GM18502 (cell line): ENCODE measurements at regions not wholly inside any gene's neighbourhood (a gene's known extent, or its start where the extent isn't known, plus 50 kb on each side); places are given as distances from the start of the nearest gene placed in this dataset.

Source experiments
- ATAC-seq: cut with Tn5 transposase; IDR thresholded peaks from one replicate; pipeline ENCODE4 v1.9.1; 2021; ENCODE audit warnings: mild to moderate bottlenecking; ENCODE audit not compliant: unreplicated experiment, poor library complexity

DNA sequence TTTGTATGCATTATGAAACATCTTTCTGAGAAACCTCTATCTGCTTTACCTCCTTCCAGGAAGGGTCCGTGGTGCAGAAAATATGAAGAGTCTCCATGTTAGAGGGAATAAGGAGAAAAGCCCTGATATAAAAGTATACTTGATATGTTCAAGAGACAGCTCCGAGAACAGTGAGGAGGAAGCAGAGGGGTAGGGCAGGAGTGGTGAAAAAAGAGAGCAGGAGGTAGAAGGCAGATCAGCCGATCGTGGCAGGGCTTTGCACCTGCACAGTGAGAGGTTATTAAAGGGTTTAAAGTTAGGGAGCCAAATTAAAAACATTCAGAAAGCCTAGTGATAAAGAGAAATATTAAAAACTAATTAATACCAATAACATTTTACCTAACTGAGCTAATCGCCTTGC is 419.7 kb downstream of the FAT4 start:
- no peak for ATAC-seq

DNA sequence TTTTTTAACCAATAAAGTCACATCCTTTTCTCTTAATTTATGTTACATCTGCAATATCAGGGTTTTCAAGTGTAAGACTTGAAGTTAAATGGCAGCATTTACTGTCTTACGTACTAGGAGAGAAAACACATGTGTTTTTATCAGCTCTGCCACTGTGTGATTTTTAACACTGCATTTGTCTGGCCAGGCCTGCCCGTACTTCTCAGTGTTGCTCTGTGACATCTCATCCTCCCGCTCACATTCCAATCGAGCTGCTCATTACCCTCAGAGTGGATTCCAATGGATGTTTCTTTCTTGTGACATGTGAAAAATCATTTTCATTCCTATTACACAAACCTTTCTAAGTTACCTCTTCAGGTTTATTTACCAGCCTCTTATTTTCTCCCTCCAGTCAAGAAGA is 420.3 kb downstream of the FAT4 start:
- no peak for ATAC-seq

DNA sequence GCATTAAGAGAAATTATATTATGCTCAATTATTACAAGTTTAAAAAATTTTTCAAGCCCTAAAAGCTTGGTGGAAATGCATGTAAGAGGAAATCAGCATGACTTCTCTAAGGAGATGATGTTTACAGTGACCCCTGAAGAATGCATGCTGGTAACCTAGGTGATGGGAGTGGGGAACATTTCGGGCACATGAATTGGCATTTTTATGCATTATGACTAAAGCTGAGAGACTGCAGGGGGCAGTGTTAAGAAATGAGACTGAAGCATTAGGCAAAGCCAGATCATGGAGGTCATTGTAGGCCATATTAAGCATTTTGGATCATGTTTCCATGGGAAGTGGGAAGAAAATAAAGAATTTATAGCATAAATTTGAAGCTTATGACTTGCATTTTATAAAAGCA is 421.3 kb downstream of the FAT4 start:
- no peak for ATAC-seq

DNA sequence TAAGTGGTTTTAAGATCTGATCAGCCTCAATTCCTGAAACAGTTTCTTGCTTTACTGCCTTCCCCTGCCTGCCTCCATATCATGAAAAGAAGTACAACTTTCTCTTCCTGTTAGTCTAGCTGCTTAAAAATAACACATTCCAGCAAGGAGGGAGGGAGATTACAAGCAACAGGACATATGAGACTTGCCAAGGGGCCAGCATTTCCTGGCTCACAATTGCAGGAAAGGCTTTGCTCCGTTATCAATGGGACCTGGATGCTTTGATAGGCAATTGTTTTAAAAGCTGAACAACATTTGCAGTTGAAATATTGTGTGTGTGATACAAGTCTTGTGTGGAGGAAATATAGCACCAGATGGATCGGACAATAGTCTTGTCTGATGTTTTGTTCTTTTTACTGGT is 425.0 kb downstream of the FAT4 start:
- ATAC-seq, result no peak

DNA sequence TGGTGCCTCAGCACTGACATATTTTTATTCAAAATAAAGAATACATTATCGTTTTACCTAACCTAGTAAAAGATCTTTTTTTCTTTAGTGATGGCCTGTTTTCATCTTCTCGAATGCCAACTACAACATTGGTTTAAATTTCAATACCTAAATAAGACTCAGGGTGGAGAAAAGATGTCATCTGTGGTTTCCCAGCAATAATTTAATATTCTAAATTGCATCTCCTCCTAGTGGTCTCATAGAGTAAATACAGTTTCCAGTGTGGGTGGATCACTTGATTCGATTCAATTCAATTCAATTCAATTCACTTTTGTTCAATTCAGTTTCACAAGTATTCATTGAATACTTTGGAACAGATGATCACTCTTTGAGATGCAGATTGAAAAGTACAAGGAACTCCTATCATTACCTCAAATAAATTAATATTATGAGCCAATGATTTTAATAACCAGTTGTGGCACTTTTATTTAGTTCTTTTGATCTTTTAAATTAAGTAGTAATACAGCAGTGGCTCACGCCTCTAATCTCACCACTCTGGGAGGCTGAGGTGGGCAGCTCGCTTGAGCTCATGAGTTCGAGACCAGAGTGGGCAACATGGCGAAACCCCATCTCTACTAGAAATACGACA is 427.2 kb downstream of the FAT4 start:
- peak; percentile 59 for ATAC-seq

DNA sequence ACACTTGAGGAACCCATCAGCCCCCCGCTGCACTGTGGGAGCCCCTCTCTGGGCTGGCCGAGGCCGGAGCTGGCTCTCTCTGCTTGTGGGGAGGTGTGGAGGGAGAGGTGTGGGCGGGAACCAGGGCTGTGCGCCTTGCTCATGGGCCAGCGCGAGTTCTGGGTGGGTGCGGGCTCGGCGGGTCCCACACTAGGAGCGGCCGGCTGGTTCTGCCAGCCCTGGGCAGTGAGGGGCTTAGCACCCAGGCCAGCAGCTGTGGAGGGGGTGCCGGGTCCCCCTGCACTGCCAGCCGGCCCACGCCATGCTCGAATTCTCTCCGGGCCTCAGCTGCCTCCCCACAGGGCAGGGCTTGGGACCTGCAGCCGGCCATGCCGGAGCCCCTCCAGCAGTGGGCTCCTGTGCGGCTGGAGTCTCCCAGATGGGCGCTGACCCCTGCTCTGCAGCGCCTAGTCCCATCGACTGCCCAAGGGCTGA is 430.2 kb downstream of the FAT4 start:
- ATAC-seq, result no peak

DNA sequence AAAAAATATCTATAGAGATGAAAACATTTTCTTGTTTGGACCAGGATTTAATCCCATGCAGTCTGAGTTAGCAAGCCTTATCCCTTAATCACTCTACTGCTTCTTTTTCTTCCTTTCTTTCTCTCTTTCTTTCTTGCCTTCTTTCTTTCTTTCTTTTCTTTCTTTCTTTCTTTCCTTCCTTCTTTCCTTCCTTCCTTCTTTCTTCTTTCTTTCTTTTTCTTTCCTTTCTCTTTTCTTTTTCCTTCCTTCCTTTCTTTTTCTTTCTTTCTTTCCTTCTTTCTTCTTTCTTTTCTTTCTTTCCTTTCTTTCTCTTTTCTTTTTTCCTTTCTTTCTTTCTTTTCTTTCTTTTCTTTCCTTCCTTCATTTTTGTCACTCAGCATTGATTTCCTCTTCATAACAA is 434.6 kb downstream of the FAT4 start:
- no peak for ATAC-seq

DNA sequence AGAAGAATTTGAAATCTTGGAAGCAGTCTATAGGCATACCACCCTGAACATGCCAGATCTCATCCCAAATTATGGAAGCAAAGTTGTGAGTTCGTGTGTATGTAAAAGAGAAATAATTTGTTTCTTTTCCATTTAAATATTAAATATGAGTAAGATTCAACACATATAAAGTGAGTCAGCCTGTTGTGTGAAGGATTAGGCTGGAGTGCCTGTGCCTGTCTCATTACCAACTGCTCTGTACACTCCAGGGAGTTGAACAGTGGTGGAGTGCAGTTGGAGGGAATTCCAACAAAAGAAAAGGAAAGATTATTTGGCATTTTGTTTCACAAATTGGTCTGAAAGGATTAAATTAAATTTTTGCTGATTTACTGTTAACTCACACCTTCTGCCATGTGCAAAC is 435.6 kb downstream of the FAT4 start:
- no peak for ATAC-seq

DNA sequence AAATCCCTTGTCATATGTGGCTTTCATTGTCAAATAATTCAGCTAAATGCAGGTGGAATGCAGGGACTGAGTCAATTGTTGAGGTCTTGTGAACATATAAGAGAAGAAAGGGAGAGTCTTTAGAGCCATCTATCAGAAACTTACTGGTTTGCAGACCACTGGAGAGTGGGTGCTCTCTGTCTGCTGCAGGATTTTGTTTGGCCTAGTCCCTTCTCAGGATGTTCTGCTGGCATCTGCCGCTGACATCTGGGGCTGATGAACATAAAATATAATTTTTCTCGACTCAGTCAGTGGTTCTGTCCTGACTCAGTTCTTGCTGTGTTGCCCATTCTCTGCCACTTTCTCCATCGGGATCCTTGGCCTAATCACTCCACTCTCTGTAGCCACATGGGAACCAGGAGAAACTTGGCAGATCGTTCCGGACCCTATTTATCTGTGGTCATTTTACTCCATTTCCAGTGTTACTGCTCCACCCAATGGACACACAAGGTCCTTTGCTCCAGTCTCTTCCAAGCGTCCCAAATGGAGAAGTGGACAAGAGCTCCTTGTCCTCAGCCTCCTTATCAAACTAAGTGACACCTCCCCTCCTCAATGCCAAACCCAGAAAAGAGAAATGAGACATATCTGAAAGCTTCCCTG is 436.2 kb downstream of the FAT4 start:
- ATAC-seq, result no peak

DNA sequence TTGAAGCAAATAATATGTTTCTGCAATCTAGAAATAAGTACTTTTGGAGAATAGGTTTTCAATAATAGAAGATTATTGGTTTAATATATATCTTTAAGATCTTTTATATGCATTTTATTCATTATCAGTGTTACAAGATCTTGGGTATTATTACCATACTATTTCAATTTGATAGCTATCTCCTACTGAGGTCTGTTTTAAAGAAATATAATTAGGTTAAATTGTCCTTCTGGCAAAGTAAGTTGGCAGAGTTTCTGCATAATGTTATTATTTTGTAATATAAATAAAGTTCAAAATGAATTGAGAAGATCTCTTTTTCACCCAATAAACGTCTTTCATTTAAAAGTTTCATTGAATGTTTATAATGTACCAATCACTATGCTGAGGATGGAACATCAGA is 443.7 kb downstream of the FAT4 start:
- ATAC-seq, result no peak

DNA sequence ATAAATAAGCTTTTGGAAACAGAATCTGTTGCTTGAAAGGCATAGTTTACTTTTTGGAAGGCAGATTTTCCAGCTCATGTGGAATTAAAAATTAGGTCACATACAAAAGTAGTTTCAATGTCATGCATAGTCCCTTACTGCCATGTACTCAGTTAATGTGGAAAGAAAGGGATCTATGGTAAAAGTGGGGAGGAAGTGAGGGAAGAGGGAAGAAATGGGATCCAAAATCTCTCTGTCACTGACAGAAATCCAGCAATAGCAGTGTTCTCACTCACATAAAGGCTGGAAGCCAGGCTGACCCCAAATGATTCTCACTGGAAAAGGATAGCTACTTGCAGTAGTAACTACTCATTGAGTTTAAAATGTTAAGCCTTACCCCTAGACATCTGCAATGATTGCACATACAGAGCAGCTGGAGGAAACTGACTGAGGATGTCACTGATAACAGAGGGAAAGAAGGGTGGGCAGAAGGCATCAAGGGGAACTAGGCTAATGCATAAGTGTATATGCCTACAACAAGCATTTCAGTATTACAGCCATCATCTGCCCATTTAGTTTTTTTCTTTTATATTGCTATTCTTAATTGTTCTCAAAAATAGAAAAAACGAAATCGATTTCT is 445.6 kb downstream of the FAT4 start:
- no peak for ATAC-seq

DNA sequence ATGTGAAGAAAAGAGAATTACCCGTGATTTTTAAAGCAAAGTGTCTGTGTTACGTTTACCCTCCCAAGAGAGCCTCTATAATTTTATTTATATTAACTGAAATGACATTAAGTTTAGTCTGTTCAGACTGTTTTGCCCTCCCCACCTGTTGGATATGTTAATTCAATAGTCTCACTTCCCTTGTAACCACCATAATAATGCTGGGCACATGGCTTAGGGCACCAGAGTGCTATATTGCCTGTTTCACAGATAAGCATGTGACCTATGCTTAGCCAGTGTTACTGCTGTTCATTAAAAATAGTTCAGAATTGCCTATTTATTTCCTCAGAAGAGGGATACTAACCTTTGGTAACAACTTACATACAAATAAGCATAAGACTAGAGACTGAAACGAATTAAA is 446.2 kb downstream of the FAT4 start:
- ATAC-seq, result no peak

DNA sequence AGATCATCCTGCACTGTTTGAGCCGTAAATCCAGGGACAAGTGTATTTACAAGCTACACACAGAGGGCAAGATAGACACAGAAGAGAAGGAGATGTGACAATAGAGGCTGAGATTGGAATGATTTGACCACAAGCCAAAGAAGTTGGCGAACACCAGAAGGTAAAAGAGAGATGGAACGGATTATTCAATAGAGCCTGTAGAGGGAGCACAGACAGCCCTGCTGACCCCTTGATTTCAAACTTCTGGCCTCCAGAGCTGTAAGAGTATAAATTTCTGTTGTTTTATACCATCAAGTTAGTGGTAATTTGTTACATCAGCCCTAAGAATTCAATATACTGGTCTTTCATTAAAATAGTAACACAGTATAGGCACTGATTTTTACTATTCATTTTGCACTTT is 447.8 kb downstream of the FAT4 start:
- no peak for ATAC-seq

DNA sequence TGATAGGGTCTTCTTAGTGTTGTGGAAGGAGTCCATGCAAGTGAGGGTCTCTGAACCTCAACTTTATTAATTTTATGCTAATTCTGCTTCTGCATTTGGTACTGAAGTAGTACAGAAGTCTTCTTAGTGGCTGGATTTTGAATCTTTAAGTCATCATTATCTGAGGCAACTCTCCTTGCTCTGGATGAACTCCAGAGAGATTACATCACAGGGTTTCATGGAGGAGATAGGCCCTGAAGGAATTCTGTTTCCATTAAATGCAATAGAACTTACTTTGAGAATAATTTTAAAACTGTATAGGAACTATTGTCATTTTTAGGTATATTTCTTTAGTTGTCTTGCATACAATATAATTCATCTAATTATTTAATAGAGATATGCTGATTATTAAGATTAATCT is 451.2 kb downstream of the FAT4 start:
- no peak for ATAC-seq

DNA sequence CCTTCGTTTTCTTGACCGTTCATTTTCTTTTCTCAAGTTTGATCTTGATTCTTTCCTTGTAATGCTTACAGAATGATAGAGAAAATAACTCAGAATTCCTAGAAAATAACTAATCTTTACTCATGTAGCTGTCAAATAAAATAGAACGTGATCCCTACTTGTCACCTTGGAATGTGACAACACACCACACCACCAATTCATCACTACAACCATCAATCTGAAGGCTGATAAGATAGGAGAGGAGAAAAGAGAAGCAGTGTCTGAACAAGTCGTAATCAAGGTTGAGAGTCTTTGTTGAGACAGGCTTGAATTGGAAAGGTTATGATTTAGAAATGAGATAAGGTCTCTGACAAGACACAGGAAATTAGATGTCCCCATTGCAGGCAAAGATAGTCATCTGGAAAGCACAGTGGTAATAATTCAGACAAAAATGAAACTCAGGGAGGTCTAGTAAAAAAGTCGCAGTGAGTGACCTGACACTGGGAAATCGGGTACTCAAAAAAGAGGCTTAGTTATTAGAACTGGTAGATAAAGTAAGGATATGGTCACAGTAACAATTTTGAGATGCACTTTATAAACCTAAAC is 456.2 kb downstream of the FAT4 start:
- ATAC-seq, result no peak

DNA sequence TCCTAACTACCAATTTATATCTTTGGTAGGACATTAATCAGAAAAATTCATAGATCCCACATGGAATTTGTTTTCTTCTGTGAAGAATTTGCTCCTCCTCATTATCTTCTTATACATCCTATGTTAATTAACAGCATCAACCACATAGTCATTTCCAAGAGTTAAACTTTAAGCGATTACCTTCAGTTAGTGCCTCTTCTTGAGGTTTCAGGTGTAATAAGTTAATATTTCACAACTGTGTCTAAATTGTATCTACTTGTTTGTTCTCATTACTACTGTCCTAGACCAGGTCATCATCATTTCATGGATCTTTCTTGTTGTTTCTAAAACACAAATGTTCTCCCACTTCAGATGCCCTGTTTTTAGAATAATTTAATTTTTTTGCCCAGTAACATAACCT is 457.9 kb downstream of the FAT4 start:
- no peak for ATAC-seq

DNA sequence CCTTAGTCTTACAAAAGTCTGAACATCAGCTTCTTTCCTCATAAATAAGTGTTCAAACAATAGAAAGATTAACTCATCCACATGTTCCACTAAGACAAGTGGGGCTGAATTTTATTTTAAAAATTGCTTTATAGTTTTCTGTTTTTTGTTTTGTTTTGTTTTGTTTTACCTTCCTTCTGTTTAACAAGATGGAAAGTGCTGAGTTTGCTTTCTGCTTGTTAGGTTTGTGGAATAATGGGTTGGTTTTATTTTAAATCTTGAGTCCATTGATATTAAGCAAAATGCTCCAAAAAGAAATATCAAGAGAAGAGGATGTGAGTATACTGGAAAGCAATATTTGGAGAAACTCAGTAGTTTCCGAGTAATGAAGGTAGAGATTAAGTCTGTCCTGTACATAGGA is 458.7 kb downstream of the FAT4 start:
- no peak for ATAC-seq

DNA sequence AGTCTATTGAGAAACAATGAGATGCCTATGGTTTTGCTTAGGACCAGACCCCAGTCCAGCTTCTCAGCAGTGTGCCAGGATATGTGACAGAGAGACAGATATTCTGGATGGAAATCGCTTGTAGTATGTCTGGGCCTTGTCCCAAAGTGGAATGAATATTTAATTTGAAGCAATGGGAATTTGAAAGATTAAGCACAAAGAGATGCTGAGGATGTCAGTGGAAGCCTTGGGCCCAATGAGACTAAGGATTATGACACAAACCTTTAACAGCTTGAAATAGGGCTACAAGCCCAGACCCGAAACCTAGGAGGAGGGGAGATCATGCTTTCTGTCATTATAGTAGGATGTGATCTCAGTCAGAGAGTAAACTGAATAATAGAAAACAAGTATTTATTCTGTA is 459.2 kb downstream of the FAT4 start:
- no peak for ATAC-seq

DNA sequence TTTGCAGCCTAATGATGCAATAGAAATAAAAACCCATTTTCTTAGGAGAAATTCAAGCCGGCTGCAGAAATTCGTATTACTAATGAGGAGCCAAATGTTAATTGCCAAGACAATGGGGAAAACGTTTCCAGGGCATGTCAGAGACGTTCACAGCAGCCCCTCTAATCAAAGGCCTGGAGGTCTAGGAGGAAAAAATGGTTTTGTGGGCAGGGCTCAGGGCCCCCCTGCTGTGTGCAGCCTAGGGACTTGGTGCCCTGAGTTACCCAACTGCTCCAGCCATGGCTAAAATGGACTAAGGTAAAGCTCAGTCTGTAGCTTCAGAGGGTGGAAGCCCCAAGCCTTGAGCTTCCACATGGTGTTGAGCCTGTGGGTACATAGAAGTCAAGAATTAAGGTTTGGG is 461.4 kb downstream of the FAT4 start:
- no peak for ATAC-seq

DNA sequence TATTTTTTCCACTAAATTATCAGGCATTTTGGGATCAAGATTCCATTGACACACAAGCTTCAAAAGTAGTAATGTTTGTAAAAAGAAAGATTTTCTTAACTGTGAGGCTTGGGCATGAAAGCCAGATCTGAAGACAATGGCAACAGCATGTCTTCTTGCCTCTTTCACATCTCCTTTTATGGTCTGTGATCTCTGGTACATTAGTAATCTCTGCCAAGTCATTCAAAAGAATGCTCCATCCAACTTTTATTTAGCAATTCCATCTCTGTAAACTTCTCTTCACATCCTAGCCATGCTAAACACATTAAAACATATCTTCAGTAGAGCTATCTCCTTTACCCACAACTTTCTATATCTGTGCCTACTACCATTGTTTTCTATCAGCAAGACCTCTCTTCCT is 465.4 kb downstream of the FAT4 start:
- no peak for ATAC-seq

DNA sequence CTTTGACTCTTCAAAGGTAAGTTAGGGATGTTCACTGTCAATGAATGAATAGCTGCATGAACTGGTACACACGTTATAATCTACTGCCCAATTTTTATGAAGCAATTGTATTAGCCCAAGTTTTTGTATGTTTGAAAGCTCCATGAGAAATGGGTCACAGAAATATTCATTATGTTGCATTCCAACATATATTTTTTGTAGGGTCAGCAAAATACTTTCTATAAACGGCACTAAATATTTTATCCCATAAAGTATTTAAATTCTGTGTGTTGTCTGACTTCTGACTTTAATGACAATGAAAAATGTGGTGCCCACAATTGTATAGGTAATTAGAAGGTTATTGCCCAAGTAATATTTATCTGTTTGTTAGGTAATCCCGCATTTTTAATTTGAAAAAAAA is 466.0 kb downstream of the FAT4 start:
- no peak for ATAC-seq

DNA sequence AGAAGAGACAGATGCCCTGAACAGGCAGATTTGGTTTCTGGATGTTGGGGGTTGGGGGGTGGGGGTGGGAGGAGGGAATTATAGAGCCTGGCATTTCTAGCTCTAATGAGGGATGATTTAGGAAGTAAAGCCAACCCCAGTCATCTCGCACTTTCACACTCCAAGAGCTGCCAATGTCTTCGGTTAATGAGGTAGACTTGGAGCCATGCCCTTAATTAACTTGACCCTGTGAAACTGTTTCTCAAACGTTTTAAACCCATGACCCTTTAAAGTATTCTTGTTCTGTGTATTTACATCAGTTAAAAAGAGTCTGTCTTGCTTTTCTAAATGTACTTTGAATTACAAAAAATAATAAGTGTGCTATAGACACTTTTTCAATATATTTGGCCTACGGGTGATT is 466.9 kb downstream of the FAT4 start:
- ATAC-seq, result no peak
